Liver (tissue), 7 donors: ENCODE measurements at regions not wholly inside any gene's neighbourhood (a gene's known extent, or its start where the extent isn't known, plus 50 kb on each side); places are given as distances from the start of the nearest gene placed in this dataset.

Experiments used
- DNase-seq: peaks from one replicate; pipeline ENCODE4 v3.0.0-alpha.2; 2017; ENCODE audit warnings: low spot score
- H3K27ac ChIP-seq, 2 donors: one replicate each; pipeline ENCODE4 v1.7.0; 2013; ENCODE audit warnings: inconsistent platforms in 2 of 2, low read length in 2 of 2, control low read depth in 1 of 2, low read depth in 1 of 2, mild to moderate bottlenecking in 1 of 2
- H3K27me3 ChIP-seq, 4 donors: one replicate each; pipeline versions ENCODE4 v1.6.1 to v1.7.0; 2013; ENCODE audit warnings: low read length in 3 of 4, inconsistent platforms in 1 of 4, mild to moderate bottlenecking in 1 of 4, moderate library complexity in 1 of 4; ENCODE audit not compliant: control insufficient read depth in 4 of 4, insufficient read depth in 4 of 4
- H3K36me3 ChIP-seq, 4 donors: one replicate each; pipeline versions ENCODE4 v1.6.1 to v1.7.0; 2013; ENCODE audit warnings: low read length in 3 of 4, mild to moderate bottlenecking in 3 of 4, low read depth in 1 of 4, moderate library complexity in 1 of 4; ENCODE audit not compliant: control insufficient read depth in 4 of 4, insufficient read depth in 3 of 4
- H3K4me1 ChIP-seq, 4 donors: one replicate each; pipeline versions ENCODE4 v1.6.1 to v1.7.0; 2013; ENCODE audit warnings: low read length in 3 of 4, mild to moderate bottlenecking in 3 of 4, moderate library complexity in 1 of 4; ENCODE audit not compliant: control insufficient read depth in 4 of 4, insufficient read depth in 4 of 4
- H3K4me3 ChIP-seq, 3 donors: one replicate each; pipeline versions ENCODE4 v1.6.1 to v1.7.0; 2013; ENCODE audit warnings: low read length in 3 of 3, control low read depth in 1 of 3, low read depth in 1 of 3, mild to moderate bottlenecking in 1 of 3
- H3K9ac ChIP-seq, 2 donors: one replicate each; pipeline ENCODE4 v1.7.0; 2013; ENCODE audit warnings: low read length in 2 of 2, mild to moderate bottlenecking in 2 of 2, moderate library complexity in 2 of 2, control low read depth in 1 of 2, low read depth in 1 of 2
- H3K9me3 ChIP-seq, 4 donors: one replicate each; pipeline versions ENCODE4 v1.6.1 to v1.7.0; 2013; ENCODE audit warnings: low read length in 3 of 4; ENCODE audit not compliant: control insufficient read depth in 4 of 4
- ATF3 ChIP-seq: IDR thresholded peaks from 2 replicates; pipeline ENCODE4 v1.6.1; 2016; ENCODE audit warnings: antibody characterized with exemption
- FOXA1 ChIP-seq: IDR thresholded peaks from 2 replicates; pipeline ENCODE4 v1.6.1; 2016; ENCODE audit warnings: antibody characterized with exemption
- FOXA2 ChIP-seq: IDR thresholded peaks from 2 replicates; pipeline ENCODE4 v1.6.1; 2016; ENCODE audit warnings: antibody characterized with exemption
- HNF4A ChIP-seq, 2 donors: conservative IDR thresholded peaks; 2 replicates each; pipeline ENCODE4 v1.6.1; 2016; ENCODE audit warnings: antibody characterized with exemption in 2 of 2, mild to moderate bottlenecking in 2 of 2
- HNF4G ChIP-seq: IDR thresholded peaks from 2 replicates; pipeline ENCODE4 v1.6.1; 2016; ENCODE audit warnings: antibody characterized with exemption
- JUND ChIP-seq, 2 donors: IDR thresholded peaks; 2 replicates each; pipeline ENCODE4 v1.6.1; 2016; ENCODE audit warnings: antibody characterized with exemption in 2 of 2
- MAX ChIP-seq: IDR thresholded peaks from 2 replicates; pipeline ENCODE4 v1.6.1; 2016; ENCODE audit warnings: antibody characterized with exemption
- RAD21 ChIP-seq, 2 donors: IDR thresholded peaks; 2 replicates each; pipeline ENCODE4 v1.6.1; 2016; ENCODE audit warnings: antibody characterized with exemption in 2 of 2, mild to moderate bottlenecking in 2 of 2
- REST ChIP-seq: IDR thresholded peaks from 2 replicates; pipeline ENCODE4 v1.6.1; 2016; ENCODE audit warnings: antibody characterized with exemption, mild to moderate bottlenecking
- RXRA ChIP-seq, 2 donors: IDR thresholded peaks; 2 replicates each; pipeline ENCODE4 v1.6.1; 2017 to 2018; ENCODE audit warnings: antibody characterized with exemption in 2 of 2, mild to moderate bottlenecking in 1 of 2
- SP1 ChIP-seq: IDR thresholded peaks from 2 replicates; pipeline ENCODE4 v1.6.1; 2018; ENCODE audit warnings: antibody characterized with exemption, mild to moderate bottlenecking
- TAF1 ChIP-seq: conservative IDR thresholded peaks from 2 replicates; pipeline ENCODE4 v1.6.1; 2016; ENCODE audit warnings: antibody characterized with exemption, mild to moderate bottlenecking
- YY1 ChIP-seq: IDR thresholded peaks from 2 replicates; pipeline ENCODE4 v1.6.1; 2016; ENCODE audit warnings: antibody characterized with exemption, mild to moderate bottlenecking
- ZBTB33 ChIP-seq: IDR thresholded peaks from 2 replicates; pipeline ENCODE4 v1.6.1; 2016; ENCODE audit warnings: antibody characterized with exemption
- WGBS: extraction: QIAGEN DNeasy Blood & Tissue Kit; methylation state at CpG from one replicate; pipeline ENCODE4 v1.1.7; 2013; 5-methylcytosine and 5-hydroxymethylcytosine counted together
- donor health status: healthy.
- donor health status: healthy.
- donor health status: healthy.
- donor health status: healthy.

GRCh38 chr5:17326600-17327037, 109.2 kb downstream of the BASP1 start:
- TF ChIP-seq HNF4G (no peak), JUND (IDR thresholded peaks at IDR 0.05) (no peak), SP1 (no peak), RXRA (IDR thresholded peaks at IDR 0.05) (no peak), RAD21 (IDR thresholded peaks at IDR 0.05) (no peak), MAX (no peak)
- DNase-seq: no peak

GRCh38 chr5:17327048-17327625, 109.7 kb downstream of the BASP1 start:
- Histone ChIP-seq H3K9ac (no peak overlapping the region), H3K27me3 (no peaks in the 10 kb centered on the region), H3K4me1 (no peaks in the 10 kb centered on the region), H3K4me3 (no peak overlapping the region), H3K36me3 (no peaks in the 10 kb centered on the region), H3K27ac (no peak overlapping the region), H3K9me3 (peaks cover 0 to 3% (median 0%) of the 10 kb centered on the region in 4 donors)
- TF ChIP-seq TAF1 (no peak), SP1 (no peak), HNF4G (no peak), HNF4A (conservative IDR thresholded peaks at IDR 0.05) (no peak), REST (no peak), JUND (IDR thresholded peaks at IDR 0.05) (no peak), FOXA1 (no peak), FOXA2 (no peak), ATF3 (no peak), RXRA (IDR thresholded peaks at IDR 0.05) (no peak), YY1 (no peak), ZBTB33 (no peak)
- WGBS: 45% methylated on average over 9 of the region's 9 CpGs
- no peak for DNase-seq

More at GRCh38 chr5:17326600-17327037, 109.2 kb downstream of the BASP1 start:
- WGBS: 57% methylated on average over 4 of the region's 4 CpGs
- H3K27me3 ChIP-seq: no peaks in the 10 kb centered on the region
- no peak overlapping the region for H3K9ac ChIP-seq
- no peaks in the 10 kb centered on the region for H3K4me1 ChIP-seq
- no peak overlapping the region for H3K27ac ChIP-seq
- H3K9me3 ChIP-seq: peaks cover 0 to 3% (median 0%) of the 10 kb centered on the region in 4 donors
- no peak overlapping the region for H3K4me3 ChIP-seq
- H3K36me3 ChIP-seq: no peaks in the 10 kb centered on the region
